CD4-positive, alpha-beta T cell treated with Interleukin-4 for 1 hour (primary cell): ENCODE measurements at regions not wholly inside any gene's neighbourhood (a gene's known extent, or its start where the extent isn't known, plus 50 kb on each side); places are given as distances from the start of the nearest gene placed in this dataset.

Source experiments
- DNase-seq, 2 donors: peaks; one replicate each; pipeline ENCODE4 v3.0.0-alpha.2; 2020 to 2022

- no peak for DNase-seq
Measured at GRCh38 chr13:89943139-89943538, 1404.3 kb upstream of the MIR17HG start.

- DNase-seq, result no peak
Measured at GRCh38 chr13:89950225-89950624, 1397.3 kb upstream of the MIR17HG start.

- no peak for DNase-seq
Measured at GRCh38 chr13:89951341-89951740, 1396.1 kb upstream of the MIR17HG start.

- DNase-seq, result no peak
Measured at GRCh38 chr13:89953581-89953980, 1393.9 kb upstream of the MIR17HG start.

- DNase-seq, result no peak
Measured at GRCh38 chr13:89955773-89956172, 1391.7 kb upstream of the MIR17HG start.

GRCh38 chr13:89959074-89959473, 1388.4 kb upstream of the MIR17HG start:
- DNase-seq, result no peak

GRCh38 chr13:89965252-89965651, 1382.2 kb upstream of the MIR17HG start:
- no peak for DNase-seq

- DNase-seq, result no peak
Measured at GRCh38 chr13:89966524-89966923, 1381.0 kb upstream of the MIR17HG start.

- no peak for DNase-seq
Measured at GRCh38 chr13:89967701-89968100, 1379.8 kb upstream of the MIR17HG start.

- no peak for DNase-seq
Measured at GRCh38 chr13:89968470-89968869, 1379.0 kb upstream of the MIR17HG start.

GRCh38 chr13:89970353-89970709, 1377.2 kb upstream of the MIR17HG start:
- DNase-seq, result no peak

- no peak for DNase-seq
Measured at GRCh38 chr13:89977203-89977602, 1370.3 kb upstream of the MIR17HG start.

- no peak for DNase-seq
Measured at GRCh38 chr13:89980896-89981295, 1366.6 kb upstream of the MIR17HG start.

GRCh38 chr13:89982407-89983095, 1364.9 kb upstream of the MIR17HG start:
- DNase-seq, result no peak

- no peak for DNase-seq
Measured at GRCh38 chr13:89988206-89988605, 1359.3 kb upstream of the MIR17HG start.

- DNase-seq, result no peak
Measured at GRCh38 chr13:90003566-90003965, 1343.9 kb upstream of the MIR17HG start.

- no peak for DNase-seq
Measured at GRCh38 chr13:90008707-90009149, 1338.8 kb upstream of the MIR17HG start.

GRCh38 chr13:90014038-90014437, 1333.4 kb upstream of the MIR17HG start:
- DNase-seq, result no peak

GRCh38 chr13:90015565-90016507, 1331.7 kb upstream of the MIR17HG start:
- no peak for DNase-seq

GRCh38 chr13:90016688-90017087, 1330.8 kb upstream of the MIR17HG start:
- no peak for DNase-seq

GRCh38 chr13:90020536-90021070, 1326.9 kb upstream of the MIR17HG start:
- DNase-seq, result no peak

- DNase-seq, result no peak
Measured at GRCh38 chr13:90027409-90027808, 1320.1 kb upstream of the MIR17HG start.

- no peak for DNase-seq
Measured at GRCh38 chr13:90032313-90032712, 1315.2 kb upstream of the MIR17HG start.
